HG03571 (cell line): ENCODE measurements at regions not wholly inside any gene's neighbourhood (a gene's known extent, or its start where the extent isn't known, plus 50 kb on each side); places are given as distances from the start of the nearest gene placed in this dataset.

Source experiments
- ATAC-seq: cut with Tn5 transposase; IDR thresholded peaks from one replicate; pipeline ENCODE4 v1.9.1; 2021; ENCODE audit not compliant: unreplicated experiment

- ATAC-seq, result no peak
Observed at GRCh38 chr2:3065928-3066327, 311.7 kb downstream of the EIPR1 start.

- ATAC-seq, result no peak
Observed at GRCh38 chr2:3062476-3063260, 314.9 kb downstream of the EIPR1 start.

- no peak for ATAC-seq
Observed at GRCh38 chr2:3060049-3060448, 317.6 kb downstream of the EIPR1 start.

- ATAC-seq, result no peak
Observed at GRCh38 chr2:3059141-3059925, 318.3 kb downstream of the EIPR1 start.

- ATAC-seq, result no peak
Observed at GRCh38 chr2:3054066-3054465, 323.6 kb downstream of the EIPR1 start.

- no peak for ATAC-seq
Observed at GRCh38 chr2:3051266-3051665, 326.4 kb downstream of the EIPR1 start.

- ATAC-seq, result no peak
Observed at GRCh38 chr2:3046170-3046865, 331.3 kb downstream of the EIPR1 start.

- no peak for ATAC-seq
Observed at GRCh38 chr2:3045318-3045921, 332.2 kb downstream of the EIPR1 start.

GRCh38 chr2:3044587-3045317 is 332.9 kb downstream of the EIPR1 start:
- no peak for ATAC-seq

GRCh38 chr2:3043726-3044125 is 333.9 kb downstream of the EIPR1 start:
- no peak for ATAC-seq

- ATAC-seq, result no peak
Observed at GRCh38 chr2:3042601-3043585, 334.7 kb downstream of the EIPR1 start.

GRCh38 chr2:3041841-3042600 is 335.6 kb downstream of the EIPR1 start:
- ATAC-seq, result no peak

- ATAC-seq, result no peak
Observed at GRCh38 chr2:3041246-3041645, 336.4 kb downstream of the EIPR1 start.

GRCh38 chr2:3040496-3041140 is 337.0 kb downstream of the EIPR1 start:
- no peak for ATAC-seq

GRCh38 chr2:3040066-3040428 is 337.6 kb downstream of the EIPR1 start:
- no peak for ATAC-seq

GRCh38 chr2:3039188-3040065 is 338.2 kb downstream of the EIPR1 start:
- ATAC-seq, result no peak

GRCh38 chr2:3038636-3039035 is 339.0 kb downstream of the EIPR1 start:
- ATAC-seq, result no peak
